ENCODE measurements at regions not wholly inside any gene's neighbourhood (a gene's known extent, or its start where the extent isn't known, plus 50 kb on each side); places are given as distances from the start of the nearest gene placed in this dataset.
"Not testable (repeated sequence)": the region's sequence is repeated elsewhere in the genome, so short reads cannot be mapped to it uniquely, and the experiment has no call there.

DNA sequence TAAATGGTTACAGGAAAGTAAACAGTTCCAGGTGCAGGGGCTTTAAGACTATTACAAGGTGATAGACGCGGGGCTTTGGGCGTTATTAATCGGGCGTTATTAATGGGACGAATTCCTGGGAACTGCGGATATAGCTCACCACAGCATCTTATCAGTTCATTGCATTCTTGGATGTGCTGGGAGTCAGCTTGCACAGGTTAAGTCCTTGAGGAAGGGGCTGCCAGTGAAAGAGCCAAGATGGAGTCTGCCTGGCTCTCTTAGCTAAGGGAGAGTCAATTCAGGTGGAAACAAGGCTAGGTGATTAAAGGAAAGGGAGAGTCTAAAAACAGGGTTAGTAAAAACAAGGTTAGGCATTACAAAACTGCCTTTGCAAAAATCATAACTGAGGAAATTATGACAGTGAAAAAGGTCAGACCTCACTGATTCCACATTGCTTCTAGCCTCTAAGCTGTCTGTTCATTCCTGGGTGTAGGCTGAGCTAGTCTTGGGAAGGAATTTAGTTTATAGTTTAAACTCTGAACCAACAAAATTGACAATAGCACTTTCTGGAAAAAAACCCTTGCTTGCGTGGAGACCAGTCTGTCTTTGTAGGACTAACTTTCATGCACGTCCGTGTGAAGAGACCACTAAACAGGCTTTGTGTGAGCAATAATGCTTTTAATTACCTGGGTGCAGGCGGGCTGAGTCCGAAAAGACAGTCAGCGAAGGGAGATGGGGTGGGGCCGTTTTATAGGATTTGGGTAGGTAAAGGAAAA lies 85.1 kb upstream of the MSH6 start:
- DNase-seq, H3K27ac Mint-ChIP-seq, ATAC-seq, H3K9me3 Mint-ChIP-seq, H3K4me3 Mint-ChIP-seq, H3K4me1 Mint-ChIP-seq: not testable (repeated sequence)
- H3K27me3 Mint-ChIP-seq = peaks cover 35% of the 10 kb centered on the region

DNA sequence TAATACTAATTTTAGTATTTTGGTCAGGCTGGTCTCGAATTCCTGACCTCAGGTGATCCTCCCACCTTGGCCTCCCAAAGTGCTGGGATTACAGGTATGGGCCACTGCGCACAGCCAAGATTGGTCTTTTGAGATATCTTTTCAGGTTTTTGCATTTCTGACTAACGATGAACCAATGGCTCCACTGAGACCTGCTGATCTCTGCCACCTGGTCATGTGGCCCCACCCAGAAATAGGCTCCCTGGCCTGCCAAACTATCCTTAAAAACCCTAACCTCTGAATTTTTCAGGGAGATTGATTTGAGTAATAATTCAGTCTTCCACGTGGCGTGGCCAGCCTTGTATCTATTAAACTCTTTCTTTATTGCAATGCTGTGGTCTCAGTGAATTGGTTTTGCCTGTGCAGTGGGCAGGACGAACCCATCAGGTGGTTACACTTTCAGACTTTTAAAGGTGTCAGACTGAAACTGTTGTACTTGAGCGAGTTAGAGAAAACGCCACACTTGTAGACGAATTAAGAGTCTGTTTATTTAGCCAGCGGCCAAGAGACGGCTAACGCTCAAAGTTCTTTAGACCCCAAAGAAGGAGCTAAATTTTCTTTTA lies 85.8 kb upstream of the MSH6 start:
- Mint-ChIP-seq H3K4me3 (no peak overlapping the region), H3K27me3 (peaks cover 35% of the 10 kb centered on the region), H3K9me3 (no peaks in the 10 kb centered on the region), H3K27ac (no peak overlapping the region), H3K4me1 (no peaks in the 10 kb centered on the region)
- ATAC-seq = no peak
- no peak for DNase-seq

- no peak overlapping the region for H3K27ac Mint-ChIP-seq
- no peak overlapping the region for H3K4me3 Mint-ChIP-seq
- DNase-seq (no peak), ATAC-seq (no peak)
- no peaks in the 10 kb centered on the region for H3K9me3 Mint-ChIP-seq
- peaks cover 35% of the 10 kb centered on the region for H3K27me3 Mint-ChIP-seq
- H3K4me1 Mint-ChIP-seq = no peaks in the 10 kb centered on the region
Observed at GRCh38 chr2:47696478-47696831, 86.5 kb upstream of the MSH6 start.

DNA sequence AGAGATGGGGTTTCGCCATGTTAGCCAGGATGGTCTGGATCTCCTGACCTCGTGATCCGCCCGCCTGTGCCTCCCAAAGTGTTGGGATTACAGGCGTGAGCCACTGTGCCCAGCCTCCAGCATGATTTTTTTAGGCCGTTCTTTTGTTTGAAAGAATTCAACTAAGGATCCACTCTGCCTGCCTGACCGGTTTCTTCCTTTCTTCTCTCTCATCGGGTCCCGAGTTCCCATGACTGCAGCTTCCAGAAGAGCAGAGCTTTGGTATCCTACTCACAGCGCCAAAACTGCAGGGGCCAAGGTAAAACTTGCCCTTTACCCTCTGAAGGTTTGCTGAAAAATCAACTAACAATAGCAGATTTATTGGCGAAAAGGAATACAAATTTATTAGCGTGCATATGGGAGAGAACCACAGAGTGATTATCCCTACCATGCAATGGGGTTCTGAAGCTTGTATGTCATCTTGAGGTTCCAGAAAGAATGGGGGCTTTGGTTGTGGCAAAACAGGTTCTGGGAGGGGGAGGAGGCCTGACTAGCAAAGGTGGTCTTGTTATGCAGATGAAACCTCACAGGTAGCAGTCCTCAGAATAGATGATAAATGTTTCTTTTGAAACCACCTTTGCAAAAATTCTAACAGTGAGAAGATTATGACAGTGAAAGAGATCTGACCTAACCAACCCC lies 87.0 kb upstream of the MSH6 start:
- H3K27me3 Mint-ChIP-seq = peaks cover 35% of the 10 kb centered on the region
- no peaks in the 10 kb centered on the region for H3K9me3 Mint-ChIP-seq
- DNase-seq (no peak), ATAC-seq (no peak)
- peak overlapping the region in 1 of 2 donors; percentile 12 for H3K27ac Mint-ChIP-seq
- no peak overlapping the region for H3K4me3 Mint-ChIP-seq
- H3K4me1 Mint-ChIP-seq = no peaks in the 10 kb centered on the region

DNA sequence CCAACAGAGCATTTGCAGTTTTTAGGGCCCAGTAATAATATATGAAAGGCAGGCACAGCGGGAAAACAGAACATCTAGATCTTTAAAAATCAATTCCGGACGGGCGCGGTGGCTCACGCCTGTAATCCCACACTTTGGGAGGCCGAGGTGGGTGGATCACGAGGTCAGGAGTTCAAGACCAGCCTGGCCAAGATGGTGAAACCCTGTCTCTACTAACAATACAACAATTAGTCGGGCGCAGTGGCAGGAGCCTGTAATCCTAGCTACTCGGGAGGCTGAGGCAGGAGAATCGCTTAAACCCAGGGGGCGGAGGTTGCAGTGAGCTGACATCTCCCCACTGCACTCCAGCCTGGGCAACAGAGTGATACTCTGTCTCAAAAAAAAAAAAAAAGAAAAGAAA lies 88.5 kb upstream of the MSH6 start:
- not testable (repeated sequence) for H3K4me3 Mint-ChIP-seq, ATAC-seq, H3K9me3 Mint-ChIP-seq, H3K4me1 Mint-ChIP-seq, H3K27ac Mint-ChIP-seq, DNase-seq
- H3K27me3 Mint-ChIP-seq = peaks cover 35% of the 10 kb centered on the region

GRCh38 chr2:47690706-47691325 lies 92.1 kb upstream of the MSH6 start:
- not testable (repeated sequence) for H3K4me1 Mint-ChIP-seq, ATAC-seq, H3K4me3 Mint-ChIP-seq, DNase-seq, H3K9me3 Mint-ChIP-seq, H3K27ac Mint-ChIP-seq
- H3K27me3 Mint-ChIP-seq = peaks cover 10% of the 10 kb centered on the region

GRCh38 chr2:47690132-47690531 lies 92.8 kb upstream of the MSH6 start:
- no peak overlapping the region for H3K4me3 Mint-ChIP-seq
- peaks cover 9% of the 10 kb centered on the region for H3K27me3 Mint-ChIP-seq
- H3K27ac Mint-ChIP-seq = no peak overlapping the region
- H3K9me3 Mint-ChIP-seq = peaks cover 0 to 7% of the 10 kb centered on the region in 2 donors
- DNase-seq (no peak), ATAC-seq (no peak)
- H3K4me1 Mint-ChIP-seq = peaks cover 8% of the 10 kb centered on the region

GRCh38 chr2:47689118-47689517 lies 93.8 kb upstream of the MSH6 start:
- Mint-ChIP-seq H3K27ac (peak overlapping the region in 1 of 2 donors; percentile 53), H3K4me3 (peak overlapping the region in 1 of 2 donors; percentile 17)
- not testable (repeated sequence) for H3K9me3 Mint-ChIP-seq, H3K27me3 Mint-ChIP-seq, H3K4me1 Mint-ChIP-seq, DNase-seq
- ATAC-seq = peak; percentile 39

- Mint-ChIP-seq H3K27ac (no peak overlapping the region), H3K9me3 (peaks cover 0 to 7% of the 10 kb centered on the region in 2 donors), H3K4me3 (no peak overlapping the region), H3K4me1 (peaks cover 8% of the 10 kb centered on the region), H3K27me3 (no peaks in the 10 kb centered on the region)
- no peak for DNase-seq
- ATAC-seq = no peak
Observed at GRCh38 chr2:47688561-47688960, 94.4 kb upstream of the MSH6 start.

DNA sequence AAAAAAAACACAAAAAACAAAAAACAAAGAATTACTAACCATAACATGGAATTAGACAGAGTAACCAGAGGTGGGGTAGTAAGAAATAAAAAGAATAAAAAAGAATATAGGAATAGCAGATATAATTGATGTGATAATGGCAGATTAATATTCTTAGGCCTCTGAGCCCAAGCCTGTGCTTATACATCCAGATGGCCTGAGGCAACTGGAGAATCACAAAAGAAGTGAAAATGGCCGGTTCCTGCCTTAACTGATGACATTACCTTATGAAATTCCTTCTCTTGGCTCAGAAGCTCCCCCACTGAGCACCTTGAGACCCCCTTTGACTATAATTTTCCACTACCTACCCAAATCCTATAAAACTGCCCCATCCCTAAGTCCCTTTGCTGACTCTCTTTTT lies 95.1 kb upstream of the MSH6 start:
- Mint-ChIP-seq H3K27ac (no peak overlapping the region), H3K9me3 (peaks cover 0 to 7% of the 10 kb centered on the region in 2 donors)

DNA sequence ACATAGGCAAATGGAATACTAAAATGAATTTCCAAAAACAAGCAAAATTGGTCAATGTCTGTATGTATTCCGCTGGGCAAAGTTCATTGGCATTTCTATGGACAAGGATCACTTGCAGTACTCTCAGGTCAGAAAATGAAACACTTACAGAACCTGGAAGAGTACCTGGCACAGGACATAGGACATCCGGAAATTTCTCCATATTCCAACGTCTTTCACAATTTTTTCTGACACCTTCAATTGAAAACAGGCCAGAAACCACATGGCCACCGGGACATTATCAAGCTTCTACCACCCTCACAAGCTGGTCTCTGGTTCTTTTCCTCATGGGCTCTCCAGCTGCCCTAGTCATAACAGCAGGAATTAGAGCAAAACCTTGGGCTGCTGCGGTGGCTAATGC lies 96.9 kb upstream of the MSH6 start:
- Mint-ChIP-seq H3K4me3 (no peak overlapping the region), H3K27me3 (no peaks in the 10 kb centered on the region), H3K9me3 (peaks cover 0 to 7% of the 10 kb centered on the region in 2 donors), H3K27ac (no peak overlapping the region), H3K4me1 (peaks cover 8% of the 10 kb centered on the region)
- DNase-seq (no peak), ATAC-seq (no peak)

More for the DNA sequence above, 95.1 kb upstream of the MSH6 start:
- ATAC-seq (no peak), DNase-seq (no peak)
- H3K4me1 Mint-ChIP-seq = peaks cover 8% of the 10 kb centered on the region
- no peaks in the 10 kb centered on the region for H3K27me3 Mint-ChIP-seq
- no peak overlapping the region for H3K4me3 Mint-ChIP-seq

DNA sequence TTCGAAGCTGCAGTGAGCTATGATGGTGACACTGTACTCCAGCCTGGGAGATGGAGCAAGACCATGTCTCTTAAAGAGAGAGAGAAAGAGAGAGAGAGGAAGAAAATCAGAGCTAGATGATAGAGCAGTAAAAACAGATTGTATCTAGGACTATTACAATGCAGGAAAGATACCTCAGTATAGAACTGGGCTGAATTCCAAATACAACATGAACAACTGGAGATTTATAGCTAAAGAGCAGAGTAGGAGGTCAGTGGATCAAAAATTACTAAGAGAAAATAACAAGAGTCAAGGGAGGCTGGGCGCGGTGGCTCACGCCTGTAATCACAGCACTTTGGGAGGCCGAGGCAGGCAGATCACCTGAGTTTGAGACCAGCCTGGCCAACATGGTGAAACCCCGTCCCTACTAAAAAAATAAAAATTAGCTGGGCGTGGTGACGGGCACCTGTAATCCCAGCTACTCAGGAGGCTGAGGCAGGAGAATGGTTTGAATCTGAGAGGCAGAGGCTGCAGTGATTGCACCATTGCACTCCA lies 100.7 kb upstream of the MSH6 start:
- Mint-ChIP-seq H3K4me1 (no peaks in the 10 kb centered on the region), H3K27ac (no peak overlapping the region), H3K9me3 (peaks cover 0 to 7% of the 10 kb centered on the region in 2 donors), H3K27me3 (no peaks in the 10 kb centered on the region), H3K4me3 (no peak overlapping the region)
- ATAC-seq (no peak), DNase-seq (no peak)

GRCh38 chr2:47676261-47676926 lies 105.6 kb upstream of the KCNK12 start:
- peaks cover 13% of the 10 kb centered on the region for H3K27me3 Mint-ChIP-seq
- H3K9me3 Mint-ChIP-seq = no peaks in the 10 kb centered on the region
- no peaks in the 10 kb centered on the region for H3K4me1 Mint-ChIP-seq
- H3K27ac Mint-ChIP-seq = no peak overlapping the region
- H3K4me3 Mint-ChIP-seq = no peak overlapping the region
- ATAC-seq (no peak), DNase-seq (no peak)

DNA sequence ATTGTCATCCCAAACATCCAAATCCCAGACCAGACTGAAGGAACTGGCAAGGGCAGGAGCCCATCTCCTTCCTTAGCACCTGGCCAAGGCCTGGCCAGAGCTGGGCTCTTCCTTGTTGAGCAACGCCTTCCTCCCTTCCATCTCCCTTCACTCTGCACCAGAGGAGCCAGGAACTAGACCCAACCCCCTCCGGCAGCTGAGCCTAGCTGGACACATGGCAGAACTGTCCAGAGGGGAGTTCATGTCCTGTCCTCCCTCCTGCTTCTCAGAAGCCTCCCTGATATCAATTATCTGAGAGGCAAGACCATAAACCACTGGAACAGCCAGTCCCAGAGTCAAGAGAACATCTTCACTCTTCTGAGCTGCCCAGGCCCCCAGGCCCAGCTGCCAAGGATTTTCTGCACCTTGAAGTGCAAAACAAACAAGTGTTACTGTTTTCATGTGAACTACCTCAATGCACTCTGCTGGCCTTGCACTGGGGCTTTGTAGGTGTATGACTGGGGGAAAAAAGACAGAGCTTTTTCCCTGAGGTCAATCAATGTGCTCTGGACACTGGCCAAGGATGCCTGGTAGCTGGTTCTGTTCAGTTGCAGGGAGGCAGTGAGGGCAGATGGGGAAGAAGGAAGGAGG lies 104.5 kb upstream of the KCNK12 start:
- Mint-ChIP-seq H3K4me3 (no peak overlapping the region), H3K27me3 (peaks cover 13% of the 10 kb centered on the region), H3K4me1 (no peaks in the 10 kb centered on the region), H3K27ac (no peak overlapping the region), H3K9me3 (no peaks in the 10 kb centered on the region)
- ATAC-seq (no peak), DNase-seq (no peak)

DNA sequence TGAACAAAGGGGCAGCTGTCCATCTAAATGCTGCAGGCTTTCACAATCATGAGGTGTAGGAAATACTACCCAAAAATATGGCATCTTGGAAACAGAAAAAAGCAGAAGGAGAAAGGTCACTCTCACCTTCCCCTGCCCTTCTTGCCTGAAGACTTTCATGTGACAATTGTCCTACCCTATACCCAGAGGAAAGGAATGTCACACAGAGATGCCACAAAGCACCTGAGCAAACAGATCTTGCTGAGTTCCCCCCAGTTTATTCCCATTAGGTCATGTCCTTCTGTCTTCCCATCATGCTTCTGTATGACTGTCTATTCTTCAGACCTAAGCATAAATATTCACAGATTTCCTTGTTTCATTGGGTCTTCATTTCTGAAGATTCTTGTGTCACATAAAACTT lies 95.5 kb upstream of the KCNK12 start:
- H3K27ac Mint-ChIP-seq = no peak overlapping the region
- H3K4me3 Mint-ChIP-seq = no peak overlapping the region
- H3K27me3 Mint-ChIP-seq = no peaks in the 10 kb centered on the region
- no peaks in the 10 kb centered on the region for H3K4me1 Mint-ChIP-seq
- DNase-seq (no peak), ATAC-seq (no peak)
- no peaks in the 10 kb centered on the region for H3K9me3 Mint-ChIP-seq
